ENCODE measurements at regions not wholly inside any gene's neighbourhood (a gene's known extent, or its start where the extent isn't known, plus 50 kb on each side); places are given as distances from the start of the nearest gene placed in this dataset.

GRCh38 chr3:67907735-67908134 lies 253.3 kb upstream of the SUCLG2 start:
- H3K23me2 ChIP-seq (ENCODE audit: low read depth, low read length): no peaks in the 10 kb centered on the region
- H2BK120ac ChIP-seq (replicated peaks; ENCODE audit: low read depth, low read length): no peak overlapping the region
- H2BK20ac ChIP-seq (ENCODE audit: low read length): no peak overlapping the region
- 82% methylated on average over 1 of the region's 1 CpG; no CpG with 5 or more reads in 1 of the 2 experiments for WGBS, 2 experiments (ENCODE audit: extremely low coverage in 1 of 2, insufficient coverage in 1 of 2, insufficient read length in 1 of 2, insufficient replicate concordance in 2 of 2, low coverage in 1 of 2, low lambda C conversion rate in 2 of 2, missing lambda C conversion rate in 1 of 2)
- no peak overlapping the region for H2BK12ac ChIP-seq (ENCODE audit: low read depth, low read length)
- no peak overlapping the region for H2BK15ac ChIP-seq (ENCODE audit: low read length)
- no peak overlapping the region for H2AK5ac ChIP-seq (ENCODE audit: low read depth, low read length)
- no peak overlapping the region for H4K5ac ChIP-seq (ENCODE audit: insufficient read length, low read depth, low read length)
- H3K79me2 ChIP-seq (ENCODE audit: control insufficient read depth in 1 of 2, insufficient read depth in 2 of 2, low read length in 2 of 2): no peaks in the 10 kb centered on the region
- H3K4ac ChIP-seq (replicated peaks; ENCODE audit: insufficient read length, low read depth, low read length): no peak overlapping the region
- no peak for FAIRE-seq
- H3K4me1 ChIP-seq (replicated peaks in 1 of 4; ENCODE audit: control insufficient read depth in 3 of 4, insufficient read depth in 4 of 4, low read length in 3 of 4): no peaks in the 10 kb centered on the region
- no peak overlapping the region for H2BK5ac ChIP-seq (ENCODE audit: low read depth, low read length)
- no peaks in the 10 kb centered on the region for H3K9me3 ChIP-seq (ENCODE audit: insufficient read depth in 2 of 2, low read depth in 1 of 2, low read length in 1 of 2)
- no peak overlapping the region for H3K4me2 ChIP-seq (ENCODE audit: insufficient read depth in 1 of 2, low read depth in 2 of 2, low read length in 2 of 2)
- no peaks in the 10 kb centered on the region for H3K27me3 ChIP-seq (replicated peaks in 1 of 4; ENCODE audit: control insufficient read depth in 3 of 4, extremely low read depth in 1 of 4, insufficient read depth in 3 of 4, low read length in 3 of 4)
- no peak overlapping the region for H2AFZ ChIP-seq (ENCODE audit: low read length)
- H3K36me3 ChIP-seq (ENCODE audit: control insufficient read depth in 2 of 4, insufficient read depth in 4 of 4, low read length in 3 of 4): no peaks in the 10 kb centered on the region
- H3K14ac ChIP-seq (ENCODE audit: insufficient read length): no peak overlapping the region
- no peak overlapping the region for H4K8ac ChIP-seq (ENCODE audit: extremely low read depth, insufficient read depth, low read length)
- no peaks in the 10 kb centered on the region for H4K20me1 ChIP-seq (replicated peaks in 1 of 2; ENCODE audit: control insufficient read depth in 1 of 2, insufficient read depth in 2 of 2, low read length in 2 of 2)
- ChIA-PET CTCF (ENCODE audit: partially characterized antibody) (no interaction called here), POLR2A (ENCODE audit: partially characterized antibody) (no interaction called here)
- H3K56ac ChIP-seq (replicated peaks; ENCODE audit: insufficient read length, low read depth, low read length): no peak overlapping the region
- no peak overlapping the region for H3K18ac ChIP-seq (ENCODE audit: extremely low read depth, low read length)
- H3K23ac ChIP-seq (ENCODE audit: insufficient read length): no peak overlapping the region
- DNase-seq (ENCODE audit: low read depth in 1 of 2, low spot score in 2 of 2): no peak
- no peak overlapping the region for H3K27ac ChIP-seq (ENCODE audit: low read depth, low read length)
- H4K91ac ChIP-seq (replicated peaks; ENCODE audit: insufficient read length, low read length): no peak overlapping the region
- H3K79me1 ChIP-seq (ENCODE audit: low read depth, low read length): no peaks in the 10 kb centered on the region
- H3K4me3 ChIP-seq (ENCODE audit: extremely low read depth in 1 of 4, insufficient read depth in 2 of 4, low read depth in 3 of 4, low read length in 4 of 4): no peak overlapping the region
- H3K9ac ChIP-seq (replicated peaks in 1 of 4; ENCODE audit: extremely low read depth in 1 of 4, low read depth in 3 of 4, low read length in 3 of 4): no peak overlapping the region
- no peak for TF ChIP-seq CHD7 (IDR thresholded peaks at IDR 0.05; ENCODE audit: insufficient replicate concordance, low read length)
